NT2/D1 (cell line): ENCODE measurements at regions not wholly inside any gene's neighbourhood (a gene's known extent, or its start where the extent isn't known, plus 50 kb on each side); places are given as distances from the start of the nearest gene placed in this dataset.

Experiments
- SUZ12 ChIP-seq: IDR thresholded peaks from 2 replicates; pipeline ENCODE4 v1.6.1; 2011; ENCODE audit not compliant: insufficient read length, insufficient read depth; ENCODE audit errors: extremely low read depth
- YY1 ChIP-seq: IDR thresholded peaks from 2 replicates; pipeline ENCODE4 v1.6.1; 2011; ENCODE audit not compliant: insufficient read length, insufficient read depth

- TF ChIP-seq YY1 (no peak), SUZ12 (no peak)
Observed at GRCh38 chr4:89427782-89428181, 120.2 kb upstream of the GPRIN3 start.
